Mesendoderm (in vitro differentiated cells): ENCODE measurements at regions not wholly inside any gene's neighbourhood (a gene's known extent, or its start where the extent isn't known, plus 50 kb on each side); places are given as distances from the start of the nearest gene placed in this dataset.

Experiments used
- DNase-seq: peaks from one replicate; pipeline ENCODE4 v3.0.0; 2013
- H2AK5ac ChIP-seq: 2 replicates; pipeline ENCODE4 v1.6.1; 2013; ENCODE audit warnings: low read length, inconsistent platforms
- H2BK120ac ChIP-seq: 2 replicates; pipeline ENCODE4 v1.6.1; 2013; ENCODE audit warnings: low read depth, mild to moderate bottlenecking, low read length, moderate library complexity, mixed read lengths
- H2BK15ac ChIP-seq: replicated peaks from 2 replicates; pipeline ENCODE4 v1.6.1; 2013; ENCODE audit warnings: low read depth, mild to moderate bottlenecking, moderate library complexity
- H2BK5ac ChIP-seq: 2 replicates; pipeline ENCODE4 v1.6.1; 2013; ENCODE audit warnings: low read length, inconsistent platforms
- H3K18ac ChIP-seq: 2 replicates; pipeline ENCODE4 v1.6.1; 2013; ENCODE audit warnings: mild to moderate bottlenecking, low read length, mixed read lengths
- H3K23ac ChIP-seq: one replicate; pipeline ENCODE4 v1.6.1; 2013; ENCODE audit warnings: low read length
- H3K27ac ChIP-seq: 2 replicates; pipeline ENCODE4 v1.5.1; 2013; ENCODE audit warnings: low read depth, mild to moderate bottlenecking, inconsistent platforms, low read length, moderate library complexity
- H3K27me3 ChIP-seq: 2 replicates; pipeline ENCODE4 v1.6.1; 2013; ENCODE audit warnings: low read length, control low read depth, mild to moderate bottlenecking, inconsistent platforms; ENCODE audit not compliant: insufficient read depth, poor library complexity
- H3K36me3 ChIP-seq: 2 replicates; pipeline ENCODE4 v1.6.1; 2013; ENCODE audit warnings: low read length, inconsistent platforms; ENCODE audit not compliant: control insufficient read depth, insufficient read depth
- H3K4ac ChIP-seq: one replicate; pipeline ENCODE4 v1.6.1; 2013; ENCODE audit warnings: low read depth, mild to moderate bottlenecking, low read length, moderate library complexity
- H3K4me1 ChIP-seq: 2 replicates; pipeline ENCODE4 v1.6.1; 2013; ENCODE audit warnings: low read depth, low read length, inconsistent platforms; ENCODE audit not compliant: control insufficient read depth
- H3K4me2 ChIP-seq: 2 replicates; pipeline ENCODE4 v1.6.1; 2013; ENCODE audit warnings: low read length
- H3K4me3 ChIP-seq: 2 replicates; pipeline ENCODE4 v1.5.1; 2013; ENCODE audit warnings: mild to moderate bottlenecking, low read length
- H3K56ac ChIP-seq: one replicate; pipeline ENCODE4 v1.6.1; 2013; ENCODE audit warnings: low read length
- H3K79me1 ChIP-seq: 2 replicates; pipeline ENCODE4 v1.6.1; 2013; ENCODE audit warnings: low read length, inconsistent platforms
- H3K79me2 ChIP-seq: 2 replicates; pipeline ENCODE4 v1.6.1; 2013; ENCODE audit warnings: mild to moderate bottlenecking, low read length; ENCODE audit not compliant: control insufficient read depth, insufficient read depth
- H3K9ac ChIP-seq: 2 replicates; pipeline ENCODE4 v1.6.1; 2013; ENCODE audit warnings: low read length, inconsistent platforms
- H4K5ac ChIP-seq: one replicate; pipeline ENCODE4 v1.6.1; 2013; ENCODE audit warnings: low read length
- H4K8ac ChIP-seq: one replicate; pipeline ENCODE4 v1.6.1; 2013; ENCODE audit warnings: low read depth, mild to moderate bottlenecking, control low read depth, low read length, moderate library complexity
- WGBS: extraction: QIAGEN DNeasy Blood & Tissue Kit; methylation state at CpG from one replicate; pipeline ENCODE4 v1.1.7; 2013; ENCODE audit warnings: low lambda C conversion rate, missing lambda C conversion rate; ENCODE audit not compliant: insufficient coverage; ENCODE audit errors: extremely low coverage; 5-methylcytosine and 5-hydroxymethylcytosine counted together

GRCh38 chr3:65200310-65200970 is 512.6 kb upstream of the ADAMTS9 start:
- H3K18ac ChIP-seq, result no peak overlapping the region
- H3K79me1 ChIP-seq, result no peaks in the 10 kb centered on the region
- H3K27ac ChIP-seq, result no peak overlapping the region
- no peak overlapping the region for H3K4me3 ChIP-seq
- no peak overlapping the region for H2AK5ac ChIP-seq
- no peak overlapping the region for H2BK120ac ChIP-seq
- H3K79me2 ChIP-seq, result no peaks in the 10 kb centered on the region
- no peak overlapping the region for H4K8ac ChIP-seq
- H2BK15ac ChIP-seq, result no peak overlapping the region
- peak; percentile 20 for DNase-seq
- H3K23ac ChIP-seq, result no peak overlapping the region
- H3K4me2 ChIP-seq, result no peak overlapping the region
- H3K27me3 ChIP-seq, result no peaks in the 10 kb centered on the region
- no CpG with 5 or more reads among the region's 5 CpGs for WGBS
- H3K4ac ChIP-seq, result no peak overlapping the region
- no peak overlapping the region for H3K9ac ChIP-seq
- no peaks in the 10 kb centered on the region for H3K36me3 ChIP-seq
- H2BK5ac ChIP-seq, result no peak overlapping the region
- H3K4me1 ChIP-seq, result no peaks in the 10 kb centered on the region
- H3K56ac ChIP-seq, result no peak overlapping the region
- H4K5ac ChIP-seq, result no peak overlapping the region

DNA sequence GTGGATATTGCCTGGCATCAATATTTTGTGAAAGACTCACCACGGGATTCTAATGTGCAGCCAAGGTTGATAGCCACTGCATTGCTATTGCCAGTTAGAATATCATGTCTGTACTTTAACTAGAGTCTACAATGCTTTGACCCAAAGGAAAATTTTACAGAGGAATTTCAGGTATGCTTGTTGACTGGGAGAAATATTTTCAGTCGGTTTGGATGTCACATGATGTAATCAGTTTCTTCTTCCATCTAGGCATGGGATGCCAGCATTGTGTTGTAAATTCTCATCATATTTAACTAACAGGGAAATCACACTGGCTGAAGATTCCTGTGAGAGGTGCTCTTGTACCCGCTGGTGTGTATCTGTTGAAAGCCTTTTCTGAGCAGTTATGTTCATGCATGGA is 508.9 kb upstream of the ADAMTS9 start:
- H3K79me1 ChIP-seq, result no peaks in the 10 kb centered on the region
- no peak overlapping the region for H3K4me2 ChIP-seq
- no peak overlapping the region for H3K4ac ChIP-seq
- no peaks in the 10 kb centered on the region for H3K79me2 ChIP-seq
- no peak overlapping the region for H2BK120ac ChIP-seq
- no peaks in the 10 kb centered on the region for H3K4me1 ChIP-seq
- no peaks in the 10 kb centered on the region for H3K27me3 ChIP-seq
- no peak overlapping the region for H3K23ac ChIP-seq
- H4K8ac ChIP-seq, result no peak overlapping the region
- H2BK5ac ChIP-seq, result no peak overlapping the region
- H3K4me3 ChIP-seq, result no peak overlapping the region
- no peak overlapping the region for H3K56ac ChIP-seq
- peak; percentile 52 for DNase-seq
- no peak overlapping the region for H3K18ac ChIP-seq
- H2BK15ac ChIP-seq, result no peak overlapping the region
- H3K9ac ChIP-seq, result no peak overlapping the region
- no peaks in the 10 kb centered on the region for H3K36me3 ChIP-seq
- no CpG with 5 or more reads among the region's 3 CpGs for WGBS
- no peak overlapping the region for H2AK5ac ChIP-seq
- no peak overlapping the region for H3K27ac ChIP-seq
- H4K5ac ChIP-seq, result no peak overlapping the region

- Histone ChIP-seq H4K8ac (no peak overlapping the region), H4K5ac (no peak overlapping the region), H3K4ac (no peak overlapping the region), H3K4me2 (no peak overlapping the region), H3K4me1 (no peaks in the 10 kb centered on the region), H3K36me3 (no peaks in the 10 kb centered on the region), H3K23ac (no peak overlapping the region), H3K79me1 (no peaks in the 10 kb centered on the region), H2BK120ac (no peak overlapping the region), H3K56ac (no peak overlapping the region), H2BK15ac (no peak overlapping the region), H3K79me2 (no peaks in the 10 kb centered on the region), H3K4me3 (no peak overlapping the region), H3K27ac (no peak overlapping the region), H2BK5ac (no peak overlapping the region), H3K9ac (no peak overlapping the region), H2AK5ac (no peak overlapping the region), H3K27me3 (no peaks in the 10 kb centered on the region), H3K18ac (no peak overlapping the region)
- no CpG with 5 or more reads among the region's 8 CpGs for WGBS
- DNase-seq, result no peak
Measured at GRCh38 chr3:65195211-65196006, 507.6 kb upstream of the ADAMTS9 start.

DNA sequence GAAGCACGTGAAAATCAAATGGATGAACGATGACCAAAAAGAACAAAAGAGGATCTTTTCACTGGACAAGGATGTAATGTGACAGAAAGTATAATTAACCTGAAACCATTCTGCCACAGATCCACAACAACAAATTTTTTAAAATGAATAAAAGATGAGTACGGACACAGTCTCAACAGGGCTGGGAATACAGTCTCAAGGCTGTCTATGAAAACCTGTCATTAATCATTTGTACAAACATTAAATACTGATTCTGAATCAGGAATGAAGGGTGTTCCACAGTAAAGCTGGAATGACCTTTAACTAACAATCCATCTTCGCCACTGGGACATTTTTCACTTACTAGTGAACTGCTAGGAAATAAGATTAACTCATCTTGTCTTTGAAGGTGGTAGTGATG is 506.9 kb upstream of the ADAMTS9 start:
- Histone ChIP-seq H2AK5ac (no peak overlapping the region), H3K4ac (no peak overlapping the region), H3K79me2 (no peaks in the 10 kb centered on the region), H3K79me1 (no peaks in the 10 kb centered on the region), H3K36me3 (no peaks in the 10 kb centered on the region), H2BK120ac (no peak overlapping the region), H3K27me3 (no peaks in the 10 kb centered on the region), H3K56ac (no peak overlapping the region), H3K23ac (no peak overlapping the region), H2BK5ac (no peak overlapping the region), H3K4me1 (no peaks in the 10 kb centered on the region), H3K9ac (no peak overlapping the region), H4K5ac (no peak overlapping the region), H3K4me3 (no peak overlapping the region), H3K4me2 (no peak overlapping the region), H4K8ac (no peak overlapping the region), H2BK15ac (no peak overlapping the region), H3K27ac (no peak overlapping the region), H3K18ac (no peak overlapping the region)
- no peak for DNase-seq
- WGBS, result no CpG with 5 or more reads among the region's 4 CpGs

GRCh38 chr3:65194047-65194714 is 506.4 kb upstream of the ADAMTS9 start:
- Histone ChIP-seq H3K4ac (no peak overlapping the region), H3K36me3 (no peaks in the 10 kb centered on the region), H3K23ac (no peak overlapping the region), H3K4me1 (no peaks in the 10 kb centered on the region), H3K79me1 (no peaks in the 10 kb centered on the region), H3K56ac (no peak overlapping the region), H3K4me3 (no peak overlapping the region), H2BK120ac (no peak overlapping the region), H2BK5ac (no peak overlapping the region), H3K27me3 (no peaks in the 10 kb centered on the region), H2AK5ac (no peak overlapping the region), H4K8ac (no peak overlapping the region), H3K9ac (no peak overlapping the region), H3K27ac (no peak overlapping the region), H3K4me2 (no peak overlapping the region), H4K5ac (no peak overlapping the region), H3K79me2 (no peaks in the 10 kb centered on the region), H3K18ac (no peak overlapping the region), H2BK15ac (no peak overlapping the region)
- no CpG with 5 or more reads among the region's 6 CpGs for WGBS
- peak; percentile 63 for DNase-seq
